Liver (tissue), 8 donors: ENCODE measurements at regions not wholly inside any gene's neighbourhood (a gene's known extent, or its start where the extent isn't known, plus 50 kb on each side); places are given as distances from the start of the nearest gene placed in this dataset.

Experiments
- DNase-seq: peaks from one replicate; pipeline ENCODE4 v3.0.0-alpha.2; 2017; ENCODE audit warnings: low spot score
- H3K27ac ChIP-seq, 2 donors: one replicate each; pipeline ENCODE4 v1.7.0; 2013; ENCODE audit warnings: inconsistent platforms in 2 of 2, low read length in 2 of 2, control low read depth in 1 of 2, low read depth in 1 of 2, mild to moderate bottlenecking in 1 of 2
- H3K27me3 ChIP-seq, 4 donors: one replicate each; pipeline versions ENCODE4 v1.6.1 to v1.7.0; 2013; ENCODE audit warnings: low read length in 3 of 4, inconsistent platforms in 1 of 4, mild to moderate bottlenecking in 1 of 4, moderate library complexity in 1 of 4; ENCODE audit not compliant: control insufficient read depth in 4 of 4, insufficient read depth in 4 of 4
- H3K36me3 ChIP-seq, 4 donors: one replicate each; pipeline versions ENCODE4 v1.6.1 to v1.7.0; 2013; ENCODE audit warnings: low read length in 3 of 4, mild to moderate bottlenecking in 3 of 4, low read depth in 1 of 4, moderate library complexity in 1 of 4; ENCODE audit not compliant: control insufficient read depth in 4 of 4, insufficient read depth in 3 of 4
- H3K4me1 ChIP-seq, 4 donors: one replicate each; pipeline versions ENCODE4 v1.6.1 to v1.7.0; 2013; ENCODE audit warnings: low read length in 3 of 4, mild to moderate bottlenecking in 3 of 4, moderate library complexity in 1 of 4; ENCODE audit not compliant: control insufficient read depth in 4 of 4, insufficient read depth in 4 of 4
- H3K4me3 ChIP-seq, 3 donors: one replicate each; pipeline versions ENCODE4 v1.6.1 to v1.7.0; 2013; ENCODE audit warnings: low read length in 3 of 3, control low read depth in 1 of 3, low read depth in 1 of 3, mild to moderate bottlenecking in 1 of 3
- H3K9ac ChIP-seq, 2 donors: one replicate each; pipeline ENCODE4 v1.7.0; 2013; ENCODE audit warnings: low read length in 2 of 2, mild to moderate bottlenecking in 2 of 2, moderate library complexity in 2 of 2, control low read depth in 1 of 2, low read depth in 1 of 2
- H3K9me3 ChIP-seq, 4 donors: one replicate each; pipeline versions ENCODE4 v1.6.1 to v1.7.0; 2013; ENCODE audit warnings: low read length in 3 of 4; ENCODE audit not compliant: control insufficient read depth in 4 of 4
- ATF3 ChIP-seq: IDR thresholded peaks from 2 replicates; pipeline ENCODE4 v1.6.1; 2016; ENCODE audit warnings: antibody characterized with exemption
- CTCF ChIP-seq: fragments of 150-350 bp; IDR thresholded peaks from 2 replicates; pipeline ENCODE4 v1.5.1; 2017; ENCODE audit warnings: improper control_type of control experiment, low read depth, low read length; ENCODE audit not compliant: missing input control
- EGR1 ChIP-seq, 2 donors: IDR thresholded peaks; 2 replicates each; pipeline ENCODE4 v1.6.1; 2016 to 2018; ENCODE audit warnings: antibody characterized with exemption in 2 of 2, low read depth in 2 of 2
- FOXA1 ChIP-seq: IDR thresholded peaks from 2 replicates; pipeline ENCODE4 v1.6.1; 2016; ENCODE audit warnings: antibody characterized with exemption
- FOXA2 ChIP-seq: IDR thresholded peaks from 2 replicates; pipeline ENCODE4 v1.6.1; 2016; ENCODE audit warnings: antibody characterized with exemption
- GABPA ChIP-seq, 2 donors: IDR thresholded peaks in 1 of 2; conservative IDR thresholded peaks in 1 of 2; 2 replicates each; pipeline ENCODE4 v1.6.1; 2016; ENCODE audit warnings: antibody characterized with exemption in 2 of 2, mild to moderate bottlenecking in 1 of 2, moderate library complexity in 1 of 2
- HNF4A ChIP-seq, 2 donors: conservative IDR thresholded peaks; 2 replicates each; pipeline ENCODE4 v1.6.1; 2016; ENCODE audit warnings: antibody characterized with exemption in 2 of 2, mild to moderate bottlenecking in 2 of 2
- HNF4G ChIP-seq: IDR thresholded peaks from 2 replicates; pipeline ENCODE4 v1.6.1; 2016; ENCODE audit warnings: antibody characterized with exemption
- JUND ChIP-seq, 2 donors: IDR thresholded peaks; 2 replicates each; pipeline ENCODE4 v1.6.1; 2016; ENCODE audit warnings: antibody characterized with exemption in 2 of 2
- MAX ChIP-seq: IDR thresholded peaks from 2 replicates; pipeline ENCODE4 v1.6.1; 2016; ENCODE audit warnings: antibody characterized with exemption
- NR2F2 ChIP-seq: IDR thresholded peaks from 2 replicates; pipeline ENCODE4 v1.6.1; 2016; ENCODE audit warnings: antibody characterized with exemption
- RAD21 ChIP-seq, 2 donors: IDR thresholded peaks; 2 replicates each; pipeline ENCODE4 v1.6.1; 2016; ENCODE audit warnings: antibody characterized with exemption in 2 of 2, mild to moderate bottlenecking in 2 of 2
- REST ChIP-seq: IDR thresholded peaks from 2 replicates; pipeline ENCODE4 v1.6.1; 2016; ENCODE audit warnings: antibody characterized with exemption, mild to moderate bottlenecking
- RXRA ChIP-seq, 2 donors: IDR thresholded peaks; 2 replicates each; pipeline ENCODE4 v1.6.1; 2017 to 2018; ENCODE audit warnings: antibody characterized with exemption in 2 of 2, mild to moderate bottlenecking in 1 of 2
- SP1 ChIP-seq: IDR thresholded peaks from 2 replicates; pipeline ENCODE4 v1.6.1; 2018; ENCODE audit warnings: antibody characterized with exemption, mild to moderate bottlenecking
- TAF1 ChIP-seq: conservative IDR thresholded peaks from 2 replicates; pipeline ENCODE4 v1.6.1; 2016; ENCODE audit warnings: antibody characterized with exemption, mild to moderate bottlenecking
- YY1 ChIP-seq: IDR thresholded peaks from 2 replicates; pipeline ENCODE4 v1.6.1; 2016; ENCODE audit warnings: antibody characterized with exemption, mild to moderate bottlenecking
- ZBTB33 ChIP-seq: IDR thresholded peaks from 2 replicates; pipeline ENCODE4 v1.6.1; 2016; ENCODE audit warnings: antibody characterized with exemption
- WGBS: extraction: QIAGEN DNeasy Blood & Tissue Kit; methylation state at CpG from one replicate; pipeline ENCODE4 v1.1.7; 2013; 5-methylcytosine and 5-hydroxymethylcytosine counted together
- donor health status: healthy.
- donor health status: healthy.
- donor health status: healthy.
- donor health status: healthy.
- donor health status: healthy.

- H3K4me3 ChIP-seq = no peak overlapping the region
- no peaks in the 10 kb centered on the region for H3K4me1 ChIP-seq
- H3K36me3 ChIP-seq = no peaks in the 10 kb centered on the region
- peaks cover 0 to 6% (median 2%) of the 10 kb centered on the region in 4 donors for H3K27me3 ChIP-seq
- H3K9me3 ChIP-seq = no peaks in the 10 kb centered on the region
- no peak overlapping the region for H3K9ac ChIP-seq
- 83% methylated on average over 1 of the region's 1 CpG for WGBS
- no peak for DNase-seq
- no peak for TF ChIP-seq RAD21 (IDR thresholded peaks at IDR 0.05)
- no peak for TF ChIP-seq CTCF
- no peak for TF ChIP-seq RXRA (IDR thresholded peaks at IDR 0.05)
- no peak for TF ChIP-seq SP1
- no peak for TF ChIP-seq REST
- no peak for TF ChIP-seq JUND (IDR thresholded peaks at IDR 0.05)
- no peak for TF ChIP-seq MAX
- no peak for TF ChIP-seq YY1
- no peak for TF ChIP-seq HNF4A (conservative IDR thresholded peaks at IDR 0.05)
- no peak for TF ChIP-seq ZBTB33
- no peak for TF ChIP-seq FOXA2
- no peak for TF ChIP-seq NR2F2
- TF ChIP-seq FOXA1 = no peak
- no peak for TF ChIP-seq TAF1
- TF ChIP-seq EGR1 (IDR thresholded peaks at IDR 0.05; ENCODE audit: low read depth in 2 of 2) = no peak
- TF ChIP-seq GABPA (IDR thresholded peaks at IDR 0.05 in 1 of 2, conservative IDR thresholded peaks at IDR 0.05 in 1 of 2) = no peak
- no peak for TF ChIP-seq HNF4G
- no peak for TF ChIP-seq ATF3
- H3K27ac ChIP-seq = no peak overlapping the region
Measured at GRCh38 chr3:31053299-31053698, 158.8 kb upstream of the GADL1 start.
